Panc1 (cell line): ENCODE measurements at regions not wholly inside any gene's neighbourhood (a gene's known extent, or its start where the extent isn't known, plus 50 kb on each side); places are given as distances from the start of the nearest gene placed in this dataset.

Experiments used
- ATAC-seq: fragments of 200-7000 bp; cut with Tn5 transposase; 2 replicates; pipeline ENCODE4 v1.9.1; 2020; ENCODE audit warnings: mild to moderate bottlenecking, moderate library complexity
- BruUV-seq: library from RNA; stranded (reverse); fragments of 400-500 nt; replicated peaks from 2 replicates; lab custom pipeline; 2021; lab: Mats Ljungman, UMichigan
- CTCF ChIA-PET: fragments of 300-600 bp; sonication (Branson Sonifier 250); formaldehyde crosslinking; loops from one replicate; lab custom pipeline; 2022; ENCODE audit warnings: antibody characterized with exemption; lab: Charles Lee
- POLR2A ChIA-PET: fragments of 300-600 bp; sonication (Branson Sonifier 250); formaldehyde crosslinking; loops from one replicate; lab custom pipeline; 2022; ENCODE audit warnings: antibody characterized with exemption; lab: Charles Lee
- DNase-seq: peaks from one replicate; pipeline ENCODE4 v3.0.0-alpha.2; 2010; ENCODE audit warnings: low read depth, low spot score
- H3K27ac ChIP-seq: 2 replicates; pipeline ENCODE4 v1.5.1; 2011; ENCODE audit warnings: mild to moderate bottlenecking, low read length, inconsistent platforms
- H3K27me3 ChIP-seq: fragments of 200-500 bp; sonication (Bioruptor generic); 2 replicates; pipeline ENCODE4 v1.6.0; 2014; ENCODE audit warnings: low read length, inconsistent platforms; ENCODE audit not compliant: control insufficient read depth, insufficient read depth
- H3K36me3 ChIP-seq: fragments of 200-500 bp; sonication (Bioruptor generic); 2 replicates; pipeline ENCODE4 v1.5.1; 2014; ENCODE audit warnings: inconsistent platforms, mild to moderate bottlenecking, low read length, moderate library complexity; ENCODE audit not compliant: control insufficient read depth, insufficient read depth
- H3K4me1 ChIP-seq: 2 replicates; pipeline ENCODE4 v1.5.1; 2011; ENCODE audit warnings: inconsistent platforms, mild to moderate bottlenecking, low read length, moderate library complexity; ENCODE audit not compliant: control insufficient read depth, insufficient read depth
- H3K4me3 ChIP-seq, 2 experiments: 2 replicates each; pipeline ENCODE4 v1.5.1; 2011 to 2012; ENCODE audit warnings: low read depth in 2 of 2, low read length in 2 of 2, mild to moderate bottlenecking in 2 of 2, inconsistent platforms in 1 of 2, moderate library complexity in 1 of 2
- H3K9me3 ChIP-seq: fragments of 200-500 bp; sonication (Bioruptor generic); 2 replicates; pipeline ENCODE4 v1.5.1; 2014; ENCODE audit warnings: low read depth, mild to moderate bottlenecking, inconsistent platforms, low read length, moderate library complexity; ENCODE audit not compliant: control insufficient read depth, insufficient read depth
- CTCF ChIP-seq: fragments of 450-650 bp; IDR thresholded peaks from 2 replicates; pipeline ENCODE4 v1.5.1; 2017; ENCODE audit warnings: mild to moderate bottlenecking
- POLR2AphosphoS5 ChIP-seq: IDR thresholded peaks from 2 replicates; pipeline ENCODE4 v1.6.1; 2012; ENCODE audit warnings: mild to moderate bottlenecking, low read depth, low read length, moderate library complexity
- SIN3A ChIP-seq: IDR thresholded peaks from 2 replicates; pipeline ENCODE4 v1.6.1; 2012; ENCODE audit warnings: low read depth, mild to moderate bottlenecking, low read length, moderate library complexity, borderline replicate concordance; ENCODE audit not compliant: insufficient read depth
- TCF7L2 ChIP-seq: IDR thresholded peaks from 2 replicates; pipeline ENCODE4 v1.6.1; 2011; ENCODE audit warnings: mild to moderate bottlenecking, low read depth, low read length, inconsistent platforms
- in situ Hi-C: cut with HindIII; loops from 2 replicates; pipeline ENCODE4 v1.10.0; 2016; ENCODE audit warnings: low sequenced_read_pairs, low pct_unique_long_range_greater_than_20kb
- intact Hi-C: fragments of 100-400 bp; cut with micrococcal nuclease; formaldehyde crosslinking; loops from one replicate; pipeline ENCODE4 v1.10.0; 2022; ENCODE audit not compliant: unreplicated experiment
- TF ChIP-seq, protein P1 (sequence below), 2 experiments: IDR thresholded peaks; 2 replicates each; pipeline ENCODE4 v1.6.1; 2011 to 2012; ENCODE audit warnings: low read depth in 2 of 2, control low read depth in 1 of 2, low read length in 1 of 2, mild to moderate bottlenecking in 1 of 2, moderate library complexity in 1 of 2; ENCODE audit not compliant: insufficient read depth in 1 of 2

GRCh38 chr19:28913626-28914025 is 299.3 kb downstream of the UQCRFS1 start:
- ChIA-PET POLR2A (no interaction called here), CTCF (no interaction called here)
- peaks cover 3% of the 10 kb centered on the region; the same call in 1 of the 2 replicates for H3K27me3 ChIP-seq
- no peaks in the 10 kb centered on the region for H3K9me3 ChIP-seq
- in situ Hi-C loops (no loop called here), intact Hi-C loops (no loop called here)
- H3K27ac ChIP-seq: no peak overlapping the region
- TF ChIP-seq, protein P1, sequence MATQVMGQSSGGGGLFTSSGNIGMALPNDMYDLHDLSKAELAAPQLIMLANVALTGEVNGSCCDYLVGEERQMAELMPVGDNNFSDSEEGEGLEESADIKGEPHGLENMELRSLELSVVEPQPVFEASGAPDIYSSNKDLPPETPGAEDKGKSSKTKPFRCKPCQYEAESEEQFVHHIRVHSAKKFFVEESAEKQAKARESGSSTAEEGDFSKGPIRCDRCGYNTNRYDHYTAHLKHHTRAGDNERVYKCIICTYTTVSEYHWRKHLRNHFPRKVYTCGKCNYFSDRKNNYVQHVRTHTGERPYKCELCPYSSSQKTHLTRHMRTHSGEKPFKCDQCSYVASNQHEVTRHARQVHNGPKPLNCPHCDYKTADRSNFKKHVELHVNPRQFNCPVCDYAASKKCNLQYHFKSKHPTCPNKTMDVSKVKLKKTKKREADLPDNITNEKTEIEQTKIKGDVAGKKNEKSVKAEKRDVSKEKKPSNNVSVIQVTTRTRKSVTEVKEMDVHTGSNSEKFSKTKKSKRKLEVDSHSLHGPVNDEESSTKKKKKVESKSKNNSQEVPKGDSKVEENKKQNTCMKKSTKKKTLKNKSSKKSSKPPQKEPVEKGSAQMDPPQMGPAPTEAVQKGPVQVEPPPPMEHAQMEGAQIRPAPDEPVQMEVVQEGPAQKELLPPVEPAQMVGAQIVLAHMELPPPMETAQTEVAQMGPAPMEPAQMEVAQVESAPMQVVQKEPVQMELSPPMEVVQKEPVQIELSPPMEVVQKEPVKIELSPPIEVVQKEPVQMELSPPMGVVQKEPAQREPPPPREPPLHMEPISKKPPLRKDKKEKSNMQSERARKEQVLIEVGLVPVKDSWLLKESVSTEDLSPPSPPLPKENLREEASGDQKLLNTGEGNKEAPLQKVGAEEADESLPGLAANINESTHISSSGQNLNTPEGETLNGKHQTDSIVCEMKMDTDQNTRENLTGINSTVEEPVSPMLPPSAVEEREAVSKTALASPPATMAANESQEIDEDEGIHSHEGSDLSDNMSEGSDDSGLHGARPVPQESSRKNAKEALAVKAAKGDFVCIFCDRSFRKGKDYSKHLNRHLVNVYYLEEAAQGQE (IDR thresholded peaks at IDR 0.05; ENCODE audit: insufficient read depth in 1 of 2, low read depth in 2 of 2, low read length in 1 of 2): no peak
- TF ChIP-seq TCF7L2 (no peak), POLR2AphosphoS5 (no peak), SIN3A (no peak), CTCF (no peak)
- H3K4me3 ChIP-seq: no peak overlapping the region
- no peaks in the 10 kb centered on the region for H3K36me3 ChIP-seq
- no peak for ATAC-seq
- no peak for DNase-seq
- H3K4me1 ChIP-seq: no peaks in the 10 kb centered on the region
- no TSS peak for BruUV-seq

DNA sequence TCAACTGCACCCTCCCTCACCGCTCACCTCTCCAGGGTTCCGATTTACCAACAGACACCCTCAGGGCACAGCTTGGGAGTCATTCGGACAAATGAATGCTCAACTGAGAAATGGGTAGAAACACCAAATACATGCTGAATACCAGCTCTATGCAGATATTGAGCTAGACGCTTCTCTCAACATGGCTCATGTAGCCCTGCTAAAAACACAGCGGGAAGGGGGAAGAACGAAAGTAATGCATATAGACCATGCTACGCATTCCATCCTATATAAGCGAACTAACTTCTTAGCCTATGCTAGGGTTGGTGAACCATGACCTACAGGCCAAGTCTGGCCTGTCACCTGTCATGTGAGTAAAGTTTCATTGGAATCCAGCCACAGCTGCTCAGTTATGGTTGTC is 304.0 kb downstream of the UQCRFS1 start:
- DNase-seq (no peak), ATAC-seq (no peak)
- CTCF ChIA-PET: no interaction called here
- BruUV-seq: no TSS peak
- no peak for TF ChIP-seq SIN3A
- no peak for TF ChIP-seq CTCF
- TF ChIP-seq, protein P1 (IDR thresholded peaks at IDR 0.05; ENCODE audit: insufficient read depth in 1 of 2, low read depth in 2 of 2, low read length in 1 of 2): no peak
- no peak for TF ChIP-seq TCF7L2
- no peak for TF ChIP-seq POLR2AphosphoS5
- Histone ChIP-seq H3K36me3 (no peaks in the 10 kb centered on the region), H3K4me1 (no peaks in the 10 kb centered on the region), H3K27me3 (peaks cover 5% of the 10 kb centered on the region), H3K9me3 (no peaks in the 10 kb centered on the region), H3K4me3 (no peak overlapping the region), H3K27ac (no peak overlapping the region)
- POLR2A ChIA-PET: no interaction called here
- intact Hi-C loops (no loop called here), in situ Hi-C loops (no loop called here)
